ENCODE measurements at regions not wholly inside any gene's neighbourhood (a gene's known extent, or its start where the extent isn't known, plus 50 kb on each side); places are given as distances from the start of the nearest gene placed in this dataset.

DNA sequence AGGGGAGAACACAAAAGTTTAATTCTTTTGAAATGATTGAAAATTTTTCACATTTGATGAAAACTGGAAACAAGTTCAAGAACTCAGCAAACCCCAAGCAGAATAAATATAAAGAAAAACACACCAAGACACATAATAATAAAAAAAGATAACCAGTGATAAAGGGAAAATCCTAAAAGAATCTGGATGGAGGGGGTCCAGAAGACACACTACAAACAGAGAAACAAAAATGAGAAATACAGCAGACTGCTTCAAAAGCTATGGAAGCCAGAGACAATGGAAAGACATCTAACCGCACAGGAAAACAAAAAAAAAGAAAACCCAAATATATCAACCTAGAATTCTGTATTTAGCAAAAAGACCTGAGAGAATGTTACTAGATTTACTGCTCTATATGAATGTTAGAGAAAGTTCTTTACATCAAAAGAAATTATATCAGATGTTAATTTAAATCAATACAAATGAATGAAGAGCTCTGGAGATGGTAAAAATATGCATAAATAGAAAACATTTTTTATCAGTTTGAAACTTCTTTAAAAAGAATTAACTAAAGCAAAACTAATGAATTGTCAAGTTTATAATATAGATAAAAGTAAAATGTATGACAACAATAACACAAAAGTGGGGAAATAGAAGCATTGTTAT, 310.7 kb upstream of the PREP start:
- TF ChIP-seq POLR2A (IDR thresholded peaks at IDR 0.05), result no peak
- TF ChIP-seq, protein P1, sequence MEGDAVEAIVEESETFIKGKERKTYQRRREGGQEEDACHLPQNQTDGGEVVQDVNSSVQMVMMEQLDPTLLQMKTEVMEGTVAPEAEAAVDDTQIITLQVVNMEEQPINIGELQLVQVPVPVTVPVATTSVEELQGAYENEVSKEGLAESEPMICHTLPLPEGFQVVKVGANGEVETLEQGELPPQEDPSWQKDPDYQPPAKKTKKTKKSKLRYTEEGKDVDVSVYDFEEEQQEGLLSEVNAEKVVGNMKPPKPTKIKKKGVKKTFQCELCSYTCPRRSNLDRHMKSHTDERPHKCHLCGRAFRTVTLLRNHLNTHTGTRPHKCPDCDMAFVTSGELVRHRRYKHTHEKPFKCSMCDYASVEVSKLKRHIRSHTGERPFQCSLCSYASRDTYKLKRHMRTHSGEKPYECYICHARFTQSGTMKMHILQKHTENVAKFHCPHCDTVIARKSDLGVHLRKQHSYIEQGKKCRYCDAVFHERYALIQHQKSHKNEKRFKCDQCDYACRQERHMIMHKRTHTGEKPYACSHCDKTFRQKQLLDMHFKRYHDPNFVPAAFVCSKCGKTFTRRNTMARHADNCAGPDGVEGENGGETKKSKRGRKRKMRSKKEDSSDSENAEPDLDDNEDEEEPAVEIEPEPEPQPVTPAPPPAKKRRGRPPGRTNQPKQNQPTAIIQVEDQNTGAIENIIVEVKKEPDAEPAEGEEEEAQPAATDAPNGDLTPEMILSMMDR (IDR thresholded peaks at IDR 0.05), result no peak
- no peak for DNase-seq
- no peak overlapping the region for H3K4me3 ChIP-seq
- no peaks in the 10 kb centered on the region for H3K9me3 ChIP-seq
- H3K36me3 ChIP-seq, result no peaks in the 10 kb centered on the region
- intact Hi-C loops (cut with DNase I; ENCODE audit: low total_unique reads), result no loop called here
- no peaks in the 10 kb centered on the region for H3K27me3 ChIP-seq
- H3K27ac ChIP-seq, result no peak overlapping the region
- no peaks in the 10 kb centered on the region for H3K4me1 ChIP-seq

DNA sequence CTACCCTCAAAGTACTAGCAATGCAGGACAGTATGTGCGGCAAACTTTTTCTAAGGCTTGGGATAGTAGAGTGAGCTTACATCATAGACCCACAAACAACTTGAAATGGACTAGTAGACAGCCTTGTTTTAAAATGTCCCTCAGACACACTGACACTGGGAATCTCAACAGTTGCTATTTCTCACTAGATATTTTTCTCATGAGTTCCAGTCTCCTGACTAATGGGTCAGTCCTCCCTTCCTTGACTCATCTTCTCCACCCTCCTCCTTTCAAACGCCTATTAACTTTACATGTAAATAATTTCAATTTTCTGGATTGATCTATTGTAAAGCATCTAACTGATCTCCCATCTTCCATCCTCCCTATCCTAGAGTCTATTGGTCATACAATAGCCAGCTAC, 308.3 kb upstream of the PREP start:
- H3K27ac ChIP-seq, result no peak overlapping the region
- H3K9me3 ChIP-seq, result no peaks in the 10 kb centered on the region
- intact Hi-C loops (cut with DNase I; ENCODE audit: low total_unique reads), result no loop called here
- H3K4me3 ChIP-seq, result no peak overlapping the region
- TF ChIP-seq, protein P1 (IDR thresholded peaks at IDR 0.05), result no peak
- no peak for TF ChIP-seq POLR2A (IDR thresholded peaks at IDR 0.05)
- no peaks in the 10 kb centered on the region for H3K27me3 ChIP-seq
- no peak for DNase-seq
- H3K36me3 ChIP-seq, result no peaks in the 10 kb centered on the region
- H3K4me1 ChIP-seq, result no peaks in the 10 kb centered on the region

DNA sequence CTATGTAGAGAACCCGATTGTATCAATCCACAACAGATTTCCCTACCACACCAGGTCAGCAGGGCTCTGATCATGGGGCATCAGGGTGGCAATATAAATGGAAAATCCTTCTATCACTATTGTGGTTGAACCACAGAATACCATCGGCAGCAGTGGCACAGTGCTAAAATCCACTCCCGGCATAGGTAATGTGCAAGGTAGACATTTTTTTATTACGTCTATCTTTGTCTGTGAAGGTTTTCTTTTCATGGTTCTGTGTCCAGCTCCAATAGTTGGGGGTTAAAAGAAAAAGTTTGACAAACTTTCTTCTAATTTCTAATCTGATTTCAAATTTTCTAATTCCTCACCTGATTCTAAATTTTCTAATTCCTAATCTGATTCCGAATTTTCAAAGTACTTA, 302.7 kb upstream of the PREP start:
- H3K4me1 ChIP-seq, result no peaks in the 10 kb centered on the region
- no peaks in the 10 kb centered on the region for H3K36me3 ChIP-seq
- no peaks in the 10 kb centered on the region for H3K27me3 ChIP-seq
- no peak for TF ChIP-seq POLR2A (IDR thresholded peaks at IDR 0.05)
- TF ChIP-seq, protein P1 (IDR thresholded peaks at IDR 0.05), result no peak
- intact Hi-C loops (cut with DNase I; ENCODE audit: low total_unique reads), result no loop called here
- H3K4me3 ChIP-seq, result no peak overlapping the region
- no peak for DNase-seq
- no peak overlapping the region for H3K27ac ChIP-seq
- no peaks in the 10 kb centered on the region for H3K9me3 ChIP-seq

DNA sequence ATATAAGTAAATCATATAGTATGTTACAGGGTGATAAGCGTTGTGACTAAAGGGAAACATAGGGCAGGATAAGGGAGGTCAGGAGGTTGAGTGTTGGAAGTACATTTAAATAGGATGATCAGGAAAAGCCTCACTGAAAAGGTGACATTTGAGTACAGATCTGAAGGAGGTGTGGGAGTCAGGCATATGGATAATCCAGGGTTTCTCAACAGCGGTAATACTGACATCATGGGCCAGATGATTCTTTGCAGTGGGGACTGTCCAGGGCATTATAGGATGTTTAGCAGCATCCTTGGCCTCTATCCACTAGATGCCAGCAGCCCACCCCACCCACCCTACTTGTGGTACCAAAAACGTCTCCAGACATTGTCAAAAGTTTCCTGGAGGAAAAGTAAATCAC, 292.6 kb upstream of the PREP start:
- no peak overlapping the region for H3K27ac ChIP-seq
- H3K9me3 ChIP-seq, result no peaks in the 10 kb centered on the region
- H3K27me3 ChIP-seq, result no peaks in the 10 kb centered on the region
- no peak overlapping the region for H3K4me3 ChIP-seq
- H3K36me3 ChIP-seq, result no peaks in the 10 kb centered on the region
- intact Hi-C loops (cut with DNase I; ENCODE audit: low total_unique reads), result no loop called here
- DNase-seq, result no peak
- no peaks in the 10 kb centered on the region for H3K4me1 ChIP-seq
- TF ChIP-seq, protein P1 (IDR thresholded peaks at IDR 0.05), result no peak
- no peak for TF ChIP-seq POLR2A (IDR thresholded peaks at IDR 0.05)

DNA sequence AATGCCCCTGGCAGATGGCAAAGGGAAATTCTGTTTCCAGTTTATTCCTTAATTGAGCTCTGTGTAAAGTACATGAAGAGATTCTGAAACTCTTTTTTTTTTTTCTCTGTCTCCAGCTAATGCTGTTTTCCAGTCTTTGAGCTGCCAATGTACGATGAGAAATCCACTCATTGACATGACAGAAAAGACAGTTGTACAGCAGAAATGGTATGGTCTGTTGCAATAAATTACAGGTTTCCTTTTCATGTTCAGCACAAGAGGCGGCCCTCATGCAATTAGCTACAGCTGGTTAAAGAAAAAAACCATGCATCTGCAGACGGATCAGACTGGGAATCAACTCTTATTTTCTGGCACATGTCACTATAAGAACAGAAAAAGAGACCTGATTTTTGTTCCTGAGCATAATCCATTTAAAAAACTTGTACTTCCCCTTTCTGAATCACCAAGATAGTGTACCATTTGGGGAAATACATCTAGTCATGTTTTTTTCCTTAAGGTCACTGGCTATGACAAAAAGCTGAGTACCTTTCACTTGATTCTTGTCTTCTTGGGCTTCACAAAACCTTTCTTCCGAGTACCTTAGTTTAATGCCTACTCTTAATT, 289.8 kb upstream of the PREP start:
- H3K4me1 ChIP-seq, result no peaks in the 10 kb centered on the region
- intact Hi-C loops (cut with DNase I; ENCODE audit: low total_unique reads), result no loop called here
- no peaks in the 10 kb centered on the region for H3K27me3 ChIP-seq
- no peak overlapping the region for H3K4me3 ChIP-seq
- no peak overlapping the region for H3K27ac ChIP-seq
- no peaks in the 10 kb centered on the region for H3K36me3 ChIP-seq
- DNase-seq, result no peak
- no peaks in the 10 kb centered on the region for H3K9me3 ChIP-seq
- TF ChIP-seq POLR2A (IDR thresholded peaks at IDR 0.05), result no peak
- TF ChIP-seq, protein P1 (IDR thresholded peaks at IDR 0.05), result no peak
